Smooth muscle cell (in vitro differentiated cells): ENCODE measurements at regions not wholly inside any gene's neighbourhood (a gene's known extent, or its start where the extent isn't known, plus 50 kb on each side); places are given as distances from the start of the nearest gene placed in this dataset.

Experiments used
- DNase-seq: peaks from one replicate; lab custom pipeline; 2025; ENCODE audit not compliant: unreplicated experiment; lab: John Stamatoyannopoulos, UW
- H2AFZ ChIP-seq: fragments of 200-600 bp; sonication (generic); 2 replicates; pipeline ENCODE4 v1.6.0; 2016; ENCODE audit warnings: antibody characterized with exemption, low read depth, mild to moderate bottlenecking
- H3F3A ChIP-seq: fragments of 200-600 bp; sonication (generic); 2 replicates; pipeline ENCODE4 v1.6.0; 2017; ENCODE audit warnings: antibody characterized with exemption, low read depth
- H3K27ac ChIP-seq: fragments of 200-600 bp; sonication (generic); 2 replicates; pipeline ENCODE4 v1.5.1; 2016; ENCODE audit warnings: low read depth, mild to moderate bottlenecking
- H3K27me3 ChIP-seq: fragments of 200-600 bp; sonication (generic); 2 replicates; pipeline ENCODE4 v1.6.1; 2016; ENCODE audit warnings: low read depth, mild to moderate bottlenecking
- H3K36me3 ChIP-seq: fragments of 200-600 bp; sonication (generic); 2 replicates; pipeline ENCODE4 v1.5.1; 2016; ENCODE audit warnings: low read depth
- H3K4me1 ChIP-seq: fragments of 200-600 bp; sonication (generic); 2 replicates; pipeline ENCODE4 v1.5.1; 2016; ENCODE audit warnings: low read depth
- H3K4me2 ChIP-seq: fragments of 200-600 bp; sonication (generic); 2 replicates; pipeline ENCODE4 v1.6.0; 2016; ENCODE audit warnings: mild to moderate bottlenecking
- H3K4me3 ChIP-seq: fragments of 200-600 bp; sonication (generic); 2 replicates; pipeline ENCODE4 v1.5.1; 2016; ENCODE audit warnings: mild to moderate bottlenecking
- H3K79me2 ChIP-seq: fragments of 200-600 bp; sonication (generic); 2 replicates; pipeline ENCODE4 v1.6.0; 2016; ENCODE audit warnings: low read depth, mild to moderate bottlenecking
- H3K9ac ChIP-seq: fragments of 200-600 bp; sonication (generic); 2 replicates; pipeline ENCODE4 v1.6.0; 2016; ENCODE audit warnings: low read depth
- H3K9me3 ChIP-seq: fragments of 200-600 bp; sonication (generic); replicated peaks from 2 replicates; pipeline ENCODE4 v1.5.1; 2016; ENCODE audit warnings: low read depth
- H4K20me1 ChIP-seq: fragments of 200-600 bp; sonication (generic); 2 replicates; pipeline ENCODE4 v1.6.0; 2016; ENCODE audit warnings: low read depth
- CTCF ChIP-seq: fragments of 200-600 bp; sonication (generic); IDR thresholded peaks from 2 replicates; pipeline ENCODE4 v1.5.1; 2017; ENCODE audit warnings: borderline replicate concordance, mild to moderate bottlenecking, antibody characterized with exemption; ENCODE audit not compliant: insufficient read depth, poor library complexity, severe bottlenecking
- WGBS: methylation state at CpG from one replicate; pipeline ENCODE4 v1.1.7; 2016; ENCODE audit warnings: low lambda C conversion rate; 5-methylcytosine and 5-hydroxymethylcytosine counted together

- Histone ChIP-seq H3K27me3 (no peaks in the 10 kb centered on the region), H3K4me2 (no peak overlapping the region), H3K36me3 (no peaks in the 10 kb centered on the region), H3K4me3 (no peak overlapping the region), H2AFZ (no peak overlapping the region), H3K9ac (no peak overlapping the region), H3K27ac (no peak overlapping the region), H4K20me1 (peaks cover 4% of the 10 kb centered on the region), H3F3A (no peaks in the 10 kb centered on the region), H3K79me2 (peaks cover under 1% of the 10 kb centered on the region), H3K9me3 (no peaks in the 10 kb centered on the region), H3K4me1 (peaks cover 16% of the 10 kb centered on the region)
- no peak for DNase-seq
- TF ChIP-seq CTCF: no peak
- whole genome bisulfite sequencing: 90% methylated on average over 19 of the region's 22 CpGs
Measured at GRCh38 chr12:123077298-123078119, 73.4 kb downstream of the PITPNM2 start.

- no peaks in the 10 kb centered on the region for H3K79me2 ChIP-seq
- H4K20me1 ChIP-seq: peaks cover 4% of the 10 kb centered on the region
- no peaks in the 10 kb centered on the region for H3K9me3 ChIP-seq
- no peak overlapping the region for H3K4me2 ChIP-seq
- no peak for TF ChIP-seq CTCF
- no peaks in the 10 kb centered on the region for H3K36me3 ChIP-seq
- no peak overlapping the region for H3K9ac ChIP-seq
- WGBS: 85% methylated on average over 11 of the region's 11 CpGs
- no peaks in the 10 kb centered on the region for H3K27me3 ChIP-seq
- no peaks in the 10 kb centered on the region for H3F3A ChIP-seq
- peaks cover 19% of the 10 kb centered on the region for H3K4me1 ChIP-seq
- H3K27ac ChIP-seq: no peak overlapping the region
- no peak overlapping the region for H3K4me3 ChIP-seq
- H2AFZ ChIP-seq: no peak overlapping the region
- no peak for DNase-seq
Measured at GRCh38 chr12:123076604-123077297, 74.1 kb downstream of the PITPNM2 start.

GRCh38 chr12:123075646-123076171 is 75.2 kb downstream of the PITPNM2 start:
- peak overlapping the region; percentile 48 for H3K4me2 ChIP-seq

More at GRCh38 chr12:123075646-123076171, 75.2 kb downstream of the PITPNM2 start:
- WGBS: 30% methylated on average over 16 of the region's 16 CpGs
- Histone ChIP-seq H3K79me2 (no peaks in the 10 kb centered on the region), H3F3A (no peaks in the 10 kb centered on the region), H3K4me1 (peaks cover 24% of the 10 kb centered on the region), H3K4me3 (no peak overlapping the region), H3K9me3 (no peaks in the 10 kb centered on the region), H2AFZ (no peak overlapping the region), H4K20me1 (peaks cover 4% of the 10 kb centered on the region), H3K27me3 (no peaks in the 10 kb centered on the region), H3K9ac (no peak overlapping the region), H3K36me3 (no peaks in the 10 kb centered on the region), H3K27ac (no peak overlapping the region)
- DNase-seq: no peak
- TF ChIP-seq CTCF: no peak
